HUES6 (cell line): ENCODE measurements at regions not wholly inside any gene's neighbourhood (a gene's known extent, or its start where the extent isn't known, plus 50 kb on each side); places are given as distances from the start of the nearest gene placed in this dataset.

Experiments
- H3K27ac ChIP-seq: 2 replicates; pipeline ENCODE4 v1.7.0; 2013; ENCODE audit warnings: low read depth, mild to moderate bottlenecking, low read length, inconsistent platforms
- H3K27me3 ChIP-seq: 2 replicates; pipeline ENCODE4 v1.6.1; 2013; ENCODE audit warnings: low read length; ENCODE audit not compliant: control insufficient read depth, insufficient read depth
- H3K36me3 ChIP-seq: 2 replicates; pipeline ENCODE4 v1.6.1; 2013; ENCODE audit warnings: low read length; ENCODE audit not compliant: control insufficient read depth, insufficient read depth
- H3K4me1 ChIP-seq: 2 replicates; pipeline ENCODE4 v1.6.1; 2013; ENCODE audit warnings: low read length; ENCODE audit not compliant: control insufficient read depth, insufficient read depth
- H3K4me3 ChIP-seq: 2 replicates; pipeline ENCODE4 v1.5.1; 2013; ENCODE audit warnings: low read depth, low read length
- H3K9ac ChIP-seq: one replicate; pipeline ENCODE4 v1.6.1; 2013; ENCODE audit warnings: mild to moderate bottlenecking, low read length
- H3K9me3 ChIP-seq: 2 replicates; pipeline ENCODE4 v1.6.1; 2013; ENCODE audit warnings: low read depth, low read length; ENCODE audit not compliant: control insufficient read depth, insufficient read depth

- Histone ChIP-seq H3K4me1 (no peaks in the 10 kb centered on the region), H3K27me3 (no peaks in the 10 kb centered on the region), H3K4me3 (no peak overlapping the region), H3K27ac (no peak overlapping the region), H3K9ac (no peak overlapping the region), H3K9me3 (peaks cover 6% of the 10 kb centered on the region), H3K36me3 (no peaks in the 10 kb centered on the region)
Measured at GRCh38 chr5:109580225-109580624, 109.5 kb upstream of the MAN2A1 start.

- H3K9me3 ChIP-seq, result peaks cover 6% of the 10 kb centered on the region
- H3K36me3 ChIP-seq, result no peaks in the 10 kb centered on the region
- no peak overlapping the region for H3K27ac ChIP-seq
Measured at GRCh38 chr5:109575506-109575905, 114.2 kb upstream of the MAN2A1 start.

GRCh38 chr5:109574985-109575384 lies 114.7 kb upstream of the MAN2A1 start:
- Histone ChIP-seq H3K4me3 (no peak overlapping the region), H3K27ac (no peak overlapping the region), H3K4me1 (no peaks in the 10 kb centered on the region), H3K27me3 (no peaks in the 10 kb centered on the region), H3K9ac (no peak overlapping the region), H3K9me3 (peaks cover 6% of the 10 kb centered on the region), H3K36me3 (no peaks in the 10 kb centered on the region)

More at GRCh38 chr5:109575506-109575905, 114.2 kb upstream of the MAN2A1 start:
- H3K4me1 ChIP-seq, result no peaks in the 10 kb centered on the region
- no peak overlapping the region for H3K9ac ChIP-seq
- H3K27me3 ChIP-seq, result no peaks in the 10 kb centered on the region
- no peak overlapping the region for H3K4me3 ChIP-seq

- no peaks in the 10 kb centered on the region for H3K27me3 ChIP-seq
- no peaks in the 10 kb centered on the region for H3K4me1 ChIP-seq
- no peaks in the 10 kb centered on the region for H3K36me3 ChIP-seq
- peaks cover 6% of the 10 kb centered on the region for H3K9me3 ChIP-seq
- no peak overlapping the region for H3K9ac ChIP-seq
- no peak overlapping the region for H3K27ac ChIP-seq
- H3K4me3 ChIP-seq, result no peak overlapping the region
Measured at GRCh38 chr5:109573766-109574165, 116.0 kb upstream of the MAN2A1 start.

- Histone ChIP-seq H3K9me3 (peaks cover 6% of the 10 kb centered on the region), H3K4me1 (no peaks in the 10 kb centered on the region), H3K9ac (no peak overlapping the region), H3K4me3 (no peak overlapping the region), H3K36me3 (no peaks in the 10 kb centered on the region), H3K27ac (no peak overlapping the region), H3K27me3 (no peaks in the 10 kb centered on the region)
Measured at GRCh38 chr5:109573256-109573655, 116.5 kb upstream of the MAN2A1 start.

- no peaks in the 10 kb centered on the region for H3K27me3 ChIP-seq
- H3K9me3 ChIP-seq, result peaks cover 6% of the 10 kb centered on the region
- no peak overlapping the region for H3K9ac ChIP-seq
- no peak overlapping the region for H3K4me3 ChIP-seq
- H3K27ac ChIP-seq, result no peak overlapping the region
- H3K4me1 ChIP-seq, result peaks cover 8% of the 10 kb centered on the region
- H3K36me3 ChIP-seq, result no peaks in the 10 kb centered on the region
Measured at GRCh38 chr5:109571785-109572184, 117.9 kb upstream of the MAN2A1 start.

GRCh38 chr5:109570362-109570874 lies 119.3 kb upstream of the MAN2A1 start:
- H3K36me3 ChIP-seq, result no peaks in the 10 kb centered on the region

GRCh38 chr5:109567374-109568044 lies 122.2 kb upstream of the MAN2A1 start:
- Histone ChIP-seq H3K9ac (no peak overlapping the region), H3K27me3 (no peaks in the 10 kb centered on the region), H3K36me3 (no peaks in the 10 kb centered on the region), H3K4me3 (no peak overlapping the region), H3K27ac (no peak overlapping the region), H3K4me1 (peaks cover 8% of the 10 kb centered on the region), H3K9me3 (no peaks in the 10 kb centered on the region)

More at GRCh38 chr5:109570362-109570874, 119.3 kb upstream of the MAN2A1 start:
- Histone ChIP-seq H3K27ac (no peak overlapping the region), H3K9ac (no peak overlapping the region), H3K9me3 (peaks cover 2% of the 10 kb centered on the region), H3K4me3 (no peak overlapping the region), H3K4me1 (peaks cover 8% of the 10 kb centered on the region), H3K27me3 (no peaks in the 10 kb centered on the region)

GRCh38 chr5:109566361-109566760 lies 123.4 kb upstream of the MAN2A1 start:
- Histone ChIP-seq H3K36me3 (no peaks in the 10 kb centered on the region), H3K9me3 (no peaks in the 10 kb centered on the region), H3K4me1 (peaks cover 8% of the 10 kb centered on the region), H3K27ac (no peak overlapping the region), H3K9ac (no peak overlapping the region), H3K27me3 (no peaks in the 10 kb centered on the region), H3K4me3 (no peak overlapping the region)

- no peak overlapping the region for H3K27ac ChIP-seq
- no peaks in the 10 kb centered on the region for H3K36me3 ChIP-seq
- no peak overlapping the region for H3K9ac ChIP-seq
- H3K4me3 ChIP-seq, result no peak overlapping the region
- no peaks in the 10 kb centered on the region for H3K9me3 ChIP-seq
- peaks cover 8% of the 10 kb centered on the region for H3K4me1 ChIP-seq
- H3K27me3 ChIP-seq, result no peaks in the 10 kb centered on the region
Measured at GRCh38 chr5:109563739-109564138, 126.0 kb upstream of the MAN2A1 start.

GRCh38 chr5:109563189-109563588 lies 126.5 kb upstream of the MAN2A1 start:
- no peak overlapping the region for H3K4me3 ChIP-seq
- H3K36me3 ChIP-seq, result no peaks in the 10 kb centered on the region
- no peak overlapping the region for H3K9ac ChIP-seq
- H3K4me1 ChIP-seq, result peaks cover 8% of the 10 kb centered on the region
- H3K9me3 ChIP-seq, result no peaks in the 10 kb centered on the region
- H3K27me3 ChIP-seq, result no peaks in the 10 kb centered on the region
- H3K27ac ChIP-seq, result no peak overlapping the region
